ENCODE measurements at regions not wholly inside any gene's neighbourhood (a gene's known extent, or its start where the extent isn't known, plus 50 kb on each side); places are given as distances from the start of the nearest gene placed in this dataset.

GRCh38 chr2:120832296-120833070 is 96.8 kb downstream of the GLI2 start:
- TF ChIP-seq CTCF (IDR thresholded peaks at IDR 0.05; ENCODE audit: poor library complexity, severe bottlenecking) (no peak), REST (IDR thresholded peaks at IDR 0.05; ENCODE audit: borderline replicate concordance) (no peak), EZH2 (IDR thresholded peaks at IDR 0.05; ENCODE audit: borderline replicate concordance, insufficient read depth, low read length, poor library complexity, severe bottlenecking) (no peak), SMC3 (conservative IDR thresholded peaks at IDR 0.05; ENCODE audit: poor library complexity) (no peak)

All from neural cell (in vitro differentiated cells).